Hindlimb muscle (tissue), 1 donor: ENCODE measurements at regions not wholly inside any gene's neighbourhood (a gene's known extent, or its start where the extent isn't known, plus 50 kb on each side); places are given as distances from the start of the nearest gene placed in this dataset.

Experiments
- DNase-seq: peaks from one replicate; pipeline ENCODE4 v3.0.0-alpha.2; 2013

GRCh38 chr2:128765811-128766210, 447.1 kb upstream of the HS6ST1 start:
- DNase-seq = no peak

- no peak for DNase-seq
Observed at GRCh38 chr2:128768041-128768440, 449.4 kb upstream of the HS6ST1 start.

GRCh38 chr2:128769457-128770142, 450.9 kb upstream of the HS6ST1 start:
- no peak for DNase-seq

GRCh38 chr2:128770143-128771085, 451.7 kb upstream of the HS6ST1 start:
- DNase-seq = no peak

- DNase-seq = no peak
Observed at GRCh38 chr2:128771401-128771800, 452.7 kb upstream of the HS6ST1 start.

GRCh38 chr2:128772671-128773070, 454.0 kb upstream of the HS6ST1 start:
- DNase-seq = no peak

GRCh38 chr2:128773641-128774319, 455.1 kb upstream of the HS6ST1 start:
- DNase-seq = no peak

- no peak for DNase-seq
Observed at GRCh38 chr2:128774320-128775216, 455.9 kb upstream of the HS6ST1 start.

- no peak for DNase-seq
Observed at GRCh38 chr2:128775217-128775913, 456.7 kb upstream of the HS6ST1 start.

- DNase-seq = no peak
Observed at GRCh38 chr2:128775914-128776285, 457.2 kb upstream of the HS6ST1 start.

- DNase-seq = no peak
Observed at GRCh38 chr2:128776461-128777195, 458.0 kb upstream of the HS6ST1 start.

GRCh38 chr2:128777196-128778035, 458.7 kb upstream of the HS6ST1 start:
- DNase-seq = no peak

- no peak for DNase-seq
Observed at GRCh38 chr2:128778843-128779242, 460.2 kb upstream of the HS6ST1 start.

- DNase-seq = no peak
Observed at GRCh38 chr2:128779301-128780095, 460.8 kb upstream of the HS6ST1 start.

GRCh38 chr2:128780434-128781080, 461.9 kb upstream of the HS6ST1 start:
- no peak for DNase-seq

GRCh38 chr2:128781166-128781565, 462.5 kb upstream of the HS6ST1 start:
- no peak for DNase-seq

GRCh38 chr2:128781585-128782385, 463.1 kb upstream of the HS6ST1 start:
- no peak for DNase-seq
